GM23338 (cell line): ENCODE measurements at regions not wholly inside any gene's neighbourhood (a gene's known extent, or its start where the extent isn't known, plus 50 kb on each side); places are given as distances from the start of the nearest gene placed in this dataset.

Source experiments
- ATAC-seq: fragments of 200-7000 bp; cut with Tn5 transposase; 3 replicates; pipeline ENCODE4 v1.9.1; 2020
- DNase-seq: peaks from one replicate; pipeline ENCODE4 v3.0.0-alpha.2; 2015; ENCODE audit warnings: low spot score
- H2AFZ ChIP-seq: fragments of 200-600 bp; sonication (generic); 2 replicates; pipeline ENCODE4 v1.8.0; 2016; ENCODE audit warnings: antibody characterized with exemption, mild to moderate bottlenecking, moderate library complexity
- H3F3A ChIP-seq: fragments of 200-600 bp; sonication (generic); replicated peaks from 2 replicates; pipeline ENCODE4 v1.8.0; 2017; ENCODE audit warnings: antibody characterized with exemption, mixed run types, low read depth
- H3K27ac ChIP-seq: fragments of 200-600 bp; sonication (generic); 2 replicates; pipeline ENCODE4 v1.6.1; 2016; ENCODE audit warnings: low read depth
- H3K27me3 ChIP-seq: fragments of 200-600 bp; sonication (generic); 2 replicates; pipeline ENCODE4 v1.8.0; 2016; ENCODE audit warnings: mild to moderate bottlenecking, mixed run types, moderate library complexity; ENCODE audit not compliant: insufficient read depth
- H3K36me3 ChIP-seq: fragments of 200-600 bp; sonication (generic); 2 replicates; pipeline ENCODE4 v1.8.0; 2016; ENCODE audit warnings: mild to moderate bottlenecking; ENCODE audit not compliant: insufficient read depth
- H3K4me1 ChIP-seq: fragments of 200-600 bp; sonication (generic); 2 replicates; pipeline ENCODE4 v1.8.0; 2016; ENCODE audit warnings: mild to moderate bottlenecking, moderate library complexity; ENCODE audit not compliant: insufficient read depth
- H3K4me2 ChIP-seq: fragments of 200-600 bp; sonication (generic); 2 replicates; pipeline ENCODE4 v1.7.1; 2017; ENCODE audit warnings: mixed run types
- H3K4me3 ChIP-seq: fragments of 200-600 bp; sonication (generic); 2 replicates; pipeline ENCODE4 v1.6.1; 2016; ENCODE audit warnings: mixed run types
- H3K79me2 ChIP-seq: fragments of 200-600 bp; sonication (generic); replicated peaks from 2 replicates; pipeline ENCODE4 v1.8.0; 2017; ENCODE audit warnings: mild to moderate bottlenecking; ENCODE audit not compliant: insufficient read depth
- H3K9me2 ChIP-seq: fragments of 200-600 bp; sonication (generic); 2 replicates; pipeline ENCODE4 v1.8.0; 2017; ENCODE audit not compliant: insufficient read depth
- H4K20me1 ChIP-seq: fragments of 200-600 bp; sonication (generic); replicated peaks from 2 replicates; pipeline ENCODE4 v1.8.0; 2017; ENCODE audit warnings: mild to moderate bottlenecking; ENCODE audit not compliant: insufficient read depth
- H3K27ac Mint-ChIP-seq: 2 replicates; pipeline ENCODE4 v1.8.0; 2020; ENCODE audit warnings: inconsistent platforms, mild to moderate bottlenecking, moderate library complexity, mixed read lengths
- H3K27me3 Mint-ChIP-seq: 3 replicates; pipeline ENCODE4 v1.8.0; 2022; ENCODE audit warnings: low read depth, mild to moderate bottlenecking, moderate library complexity, mixed read lengths, inconsistent platforms; ENCODE audit not compliant: insufficient read depth, poor library complexity
- H3K36me3 Mint-ChIP-seq: 3 replicates; pipeline ENCODE4 v1.8.0; 2021; ENCODE audit warnings: low read depth, mild to moderate bottlenecking, inconsistent platforms, moderate library complexity, mixed read lengths
- H3K4me1 Mint-ChIP-seq: 3 replicates; pipeline ENCODE4 v1.8.0; 2020; ENCODE audit warnings: mild to moderate bottlenecking, inconsistent platforms, mixed read lengths
- H3K4me3 Mint-ChIP-seq: 3 replicates; pipeline ENCODE4 v1.8.0; 2021; ENCODE audit warnings: moderate library complexity, mild to moderate bottlenecking, inconsistent platforms, mixed read lengths
- H3K9me3 Mint-ChIP-seq: 3 replicates; pipeline ENCODE4 v1.8.0; 2020; ENCODE audit warnings: moderate library complexity, mild to moderate bottlenecking, inconsistent platforms, mixed read lengths
- CREB1 ChIP-seq: fragments of 250-450 bp; sonication (Bioruptor Pico); IDR thresholded peaks from 2 replicates; pipeline ENCODE4 v1.5.0; 2020; ENCODE audit warnings: low read depth, mild to moderate bottlenecking, moderate library complexity
- EZH2 ChIP-seq: fragments of 200-600 bp; sonication (generic); IDR thresholded peaks from one replicate; pipeline ENCODE4 v1.8.0; 2017; ENCODE audit warnings: antibody characterized with exemption, mild to moderate bottlenecking, low read depth; ENCODE audit not compliant: unreplicated experiment
- EZH2phosphoT487 ChIP-seq: fragments of 200-600 bp; sonication (generic); IDR thresholded peaks from one replicate; pipeline ENCODE4 v1.8.1; 2018; ENCODE audit warnings: antibody characterized with exemption; ENCODE audit not compliant: unreplicated experiment
- JUNB ChIP-seq: IDR thresholded peaks from one replicate; pipeline ENCODE4 v1.6.1; 2016; ENCODE audit warnings: antibody characterized with exemption; ENCODE audit not compliant: unreplicated experiment
- NANOG ChIP-seq: IDR thresholded peaks from 2 replicates; pipeline ENCODE4 v1.6.1; 2016; ENCODE audit warnings: antibody characterized with exemption, borderline replicate concordance
- POLR2AphosphoS5 ChIP-seq: IDR thresholded peaks from 2 replicates; pipeline ENCODE4 v1.6.1; 2016; ENCODE audit warnings: antibody characterized with exemption, low read depth
- STAT1 ChIP-seq: IDR thresholded peaks from one replicate; pipeline ENCODE4 v1.6.1; 2016; ENCODE audit warnings: antibody characterized with exemption; ENCODE audit not compliant: unreplicated experiment
- ZNF114 ChIP-seq: fragments of 250-450 bp; sonication (Bioruptor Pico); IDR thresholded peaks from 2 replicates; pipeline ENCODE4 v1.5.0; 2020; ENCODE audit warnings: mild to moderate bottlenecking, moderate library complexity
- ZNF331 ChIP-seq: fragments of 250-450 bp; sonication (Bioruptor Pico); IDR thresholded peaks from 2 replicates; pipeline ENCODE4 v1.5.0; 2020; ENCODE audit warnings: low read depth, mild to moderate bottlenecking, moderate library complexity
- TF ChIP-seq, protein P1 (sequence below): IDR thresholded peaks from 2 replicates; pipeline ENCODE4 v1.6.1; 2016; ENCODE audit warnings: antibody characterized with exemption
- TF ChIP-seq, protein P2 (sequence below): fragments of 250-450 bp; sonication (Bioruptor Pico); IDR thresholded peaks from 2 replicates; pipeline ENCODE4 v1.5.0; 2020; ENCODE audit warnings: mild to moderate bottlenecking, moderate library complexity
- TF ChIP-seq, protein P3 (sequence below): IDR thresholded peaks from one replicate; pipeline ENCODE4 v1.6.1; 2018; ENCODE audit warnings: antibody characterized with exemption; ENCODE audit not compliant: unreplicated experiment
- TF ChIP-seq, protein P4 (sequence below), 2 experiments: fragments of 200-600 bp in 1 of 2; sonication (generic) in 1 of 2; conservative IDR thresholded peaks; 2 replicates each; pipeline versions ENCODE4 v1.5.1 to v1.6.1; 2016 to 2017; ENCODE audit warnings: antibody characterized with exemption in 2 of 2, low read depth in 2 of 2, mild to moderate bottlenecking in 2 of 2, moderate library complexity in 1 of 2

DNA sequence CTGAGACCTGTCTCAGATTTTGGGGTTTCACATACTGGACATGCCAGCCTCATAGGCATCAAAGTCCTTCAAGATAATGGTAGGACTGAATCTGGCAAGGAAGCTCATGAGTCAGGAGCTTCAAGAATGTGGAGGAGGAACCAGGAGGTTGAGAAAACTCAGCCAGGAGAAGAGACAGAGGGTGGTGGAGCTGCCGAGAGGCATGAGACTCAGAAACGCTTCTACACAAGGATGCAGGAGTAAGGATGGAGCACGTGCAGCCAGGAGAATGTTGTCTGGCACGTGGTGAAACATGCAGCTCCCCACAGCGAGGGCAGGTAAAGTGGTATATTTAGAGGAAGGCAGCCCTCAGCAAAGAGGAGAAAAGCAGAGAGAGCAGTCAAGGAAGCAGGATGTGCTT is 148.7 kb upstream of the ISX start:
- TF ChIP-seq, protein P1, sequence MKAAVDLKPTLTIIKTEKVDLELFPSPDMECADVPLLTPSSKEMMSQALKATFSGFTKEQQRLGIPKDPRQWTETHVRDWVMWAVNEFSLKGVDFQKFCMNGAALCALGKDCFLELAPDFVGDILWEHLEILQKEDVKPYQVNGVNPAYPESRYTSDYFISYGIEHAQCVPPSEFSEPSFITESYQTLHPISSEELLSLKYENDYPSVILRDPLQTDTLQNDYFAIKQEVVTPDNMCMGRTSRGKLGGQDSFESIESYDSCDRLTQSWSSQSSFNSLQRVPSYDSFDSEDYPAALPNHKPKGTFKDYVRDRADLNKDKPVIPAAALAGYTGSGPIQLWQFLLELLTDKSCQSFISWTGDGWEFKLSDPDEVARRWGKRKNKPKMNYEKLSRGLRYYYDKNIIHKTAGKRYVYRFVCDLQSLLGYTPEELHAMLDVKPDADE: no peak
- TF ChIP-seq EZH2: no peak
- no peak for TF ChIP-seq EZH2phosphoT487
- no peak for TF ChIP-seq ZNF114 (CRISPR knock-in tag)
- TF ChIP-seq NANOG: no peak
- TF ChIP-seq ZNF331: no peak
- TF ChIP-seq, protein P2, sequence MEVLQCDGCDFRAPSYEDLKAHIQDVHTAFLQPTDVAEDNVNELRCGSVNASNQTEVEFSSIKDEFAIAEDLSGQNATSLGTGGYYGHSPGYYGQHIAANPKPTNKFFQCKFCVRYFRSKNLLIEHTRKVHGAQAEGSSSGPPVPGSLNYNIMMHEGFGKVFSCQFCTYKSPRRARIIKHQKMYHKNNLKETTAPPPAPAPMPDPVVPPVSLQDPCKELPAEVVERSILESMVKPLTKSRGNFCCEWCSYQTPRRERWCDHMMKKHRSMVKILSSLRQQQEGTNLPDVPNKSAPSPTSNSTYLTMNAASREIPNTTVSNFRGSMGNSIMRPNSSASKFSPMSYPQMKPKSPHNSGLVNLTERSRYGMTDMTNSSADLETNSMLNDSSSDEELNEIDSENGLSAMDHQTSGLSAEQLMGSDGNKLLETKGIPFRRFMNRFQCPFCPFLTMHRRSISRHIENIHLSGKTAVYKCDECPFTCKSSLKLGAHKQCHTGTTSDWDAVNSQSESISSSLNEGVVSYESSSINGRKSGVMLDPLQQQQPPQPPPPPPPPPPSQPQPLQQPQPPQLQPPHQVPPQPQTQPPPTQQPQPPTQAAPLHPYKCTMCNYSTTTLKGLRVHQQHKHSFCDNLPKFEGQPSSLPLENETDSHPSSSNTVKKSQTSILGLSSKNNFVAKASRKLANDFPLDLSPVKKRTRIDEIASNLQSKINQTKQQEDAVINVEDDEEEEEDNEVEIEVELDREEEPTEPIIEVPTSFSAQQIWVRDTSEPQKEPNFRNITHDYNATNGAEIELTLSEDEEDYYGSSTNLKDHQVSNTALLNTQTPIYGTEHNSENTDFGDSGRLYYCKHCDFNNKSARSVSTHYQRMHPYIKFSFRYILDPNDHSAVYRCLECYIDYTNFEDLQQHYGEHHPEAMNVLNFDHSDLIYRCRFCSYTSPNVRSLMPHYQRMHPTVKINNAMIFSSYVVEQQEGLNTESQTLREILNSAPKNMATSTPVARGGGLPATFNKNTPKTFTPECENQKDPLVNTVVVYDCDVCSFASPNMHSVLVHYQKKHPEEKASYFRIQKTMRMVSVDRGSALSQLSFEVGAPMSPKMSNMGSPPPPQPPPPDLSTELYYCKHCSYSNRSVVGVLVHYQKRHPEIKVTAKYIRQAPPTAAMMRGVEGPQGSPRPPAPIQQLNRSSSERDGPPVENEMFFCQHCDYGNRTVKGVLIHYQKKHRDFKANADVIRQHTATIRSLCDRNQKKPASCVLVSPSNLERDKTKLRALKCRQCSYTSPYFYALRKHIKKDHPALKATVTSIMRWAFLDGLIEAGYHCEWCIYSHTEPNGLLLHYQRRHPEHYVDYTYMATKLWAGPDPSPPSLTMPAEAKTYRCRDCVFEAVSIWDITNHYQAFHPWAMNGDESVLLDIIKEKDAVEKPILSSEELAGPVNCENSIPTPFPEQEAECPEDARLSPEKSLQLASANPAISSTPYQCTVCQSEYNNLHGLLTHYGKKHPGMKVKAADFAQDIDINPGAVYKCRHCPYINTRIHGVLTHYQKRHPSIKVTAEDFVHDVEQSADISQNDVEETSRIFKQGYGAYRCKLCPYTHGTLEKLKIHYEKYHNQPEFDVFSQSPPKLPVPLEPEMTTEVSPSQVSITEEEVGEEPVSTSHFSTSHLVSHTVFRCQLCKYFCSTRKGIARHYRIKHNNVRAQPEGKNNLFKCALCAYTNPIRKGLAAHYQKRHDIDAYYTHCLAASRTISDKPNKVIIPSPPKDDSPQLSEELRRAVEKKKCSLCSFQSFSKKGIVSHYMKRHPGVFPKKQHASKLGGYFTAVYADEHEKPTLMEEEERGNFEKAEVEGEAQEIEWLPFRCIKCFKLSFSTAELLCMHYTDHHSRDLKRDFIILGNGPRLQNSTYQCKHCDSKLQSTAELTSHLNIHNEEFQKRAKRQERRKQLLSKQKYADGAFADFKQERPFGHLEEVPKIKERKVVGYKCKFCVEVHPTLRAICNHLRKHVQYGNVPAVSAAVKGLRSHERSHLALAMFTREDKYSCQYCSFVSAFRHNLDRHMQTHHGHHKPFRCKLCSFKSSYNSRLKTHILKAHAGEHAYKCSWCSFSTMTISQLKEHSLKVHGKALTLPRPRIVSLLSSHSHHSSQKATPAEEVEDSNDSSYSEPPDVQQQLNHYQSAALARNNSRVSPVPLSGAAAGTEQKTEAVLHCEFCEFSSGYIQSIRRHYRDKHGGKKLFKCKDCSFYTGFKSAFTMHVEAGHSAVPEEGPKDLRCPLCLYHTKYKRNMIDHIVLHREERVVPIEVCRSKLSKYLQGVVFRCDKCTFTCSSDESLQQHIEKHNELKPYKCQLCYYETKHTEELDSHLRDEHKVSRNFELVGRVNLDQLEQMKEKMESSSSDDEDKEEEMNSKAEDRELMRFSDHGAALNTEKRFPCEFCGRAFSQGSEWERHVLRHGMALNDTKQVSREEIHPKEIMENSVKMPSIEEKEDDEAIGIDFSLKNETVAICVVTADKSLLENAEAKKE (CRISPR knock-in tag): no peak
- TF ChIP-seq, protein P3, sequence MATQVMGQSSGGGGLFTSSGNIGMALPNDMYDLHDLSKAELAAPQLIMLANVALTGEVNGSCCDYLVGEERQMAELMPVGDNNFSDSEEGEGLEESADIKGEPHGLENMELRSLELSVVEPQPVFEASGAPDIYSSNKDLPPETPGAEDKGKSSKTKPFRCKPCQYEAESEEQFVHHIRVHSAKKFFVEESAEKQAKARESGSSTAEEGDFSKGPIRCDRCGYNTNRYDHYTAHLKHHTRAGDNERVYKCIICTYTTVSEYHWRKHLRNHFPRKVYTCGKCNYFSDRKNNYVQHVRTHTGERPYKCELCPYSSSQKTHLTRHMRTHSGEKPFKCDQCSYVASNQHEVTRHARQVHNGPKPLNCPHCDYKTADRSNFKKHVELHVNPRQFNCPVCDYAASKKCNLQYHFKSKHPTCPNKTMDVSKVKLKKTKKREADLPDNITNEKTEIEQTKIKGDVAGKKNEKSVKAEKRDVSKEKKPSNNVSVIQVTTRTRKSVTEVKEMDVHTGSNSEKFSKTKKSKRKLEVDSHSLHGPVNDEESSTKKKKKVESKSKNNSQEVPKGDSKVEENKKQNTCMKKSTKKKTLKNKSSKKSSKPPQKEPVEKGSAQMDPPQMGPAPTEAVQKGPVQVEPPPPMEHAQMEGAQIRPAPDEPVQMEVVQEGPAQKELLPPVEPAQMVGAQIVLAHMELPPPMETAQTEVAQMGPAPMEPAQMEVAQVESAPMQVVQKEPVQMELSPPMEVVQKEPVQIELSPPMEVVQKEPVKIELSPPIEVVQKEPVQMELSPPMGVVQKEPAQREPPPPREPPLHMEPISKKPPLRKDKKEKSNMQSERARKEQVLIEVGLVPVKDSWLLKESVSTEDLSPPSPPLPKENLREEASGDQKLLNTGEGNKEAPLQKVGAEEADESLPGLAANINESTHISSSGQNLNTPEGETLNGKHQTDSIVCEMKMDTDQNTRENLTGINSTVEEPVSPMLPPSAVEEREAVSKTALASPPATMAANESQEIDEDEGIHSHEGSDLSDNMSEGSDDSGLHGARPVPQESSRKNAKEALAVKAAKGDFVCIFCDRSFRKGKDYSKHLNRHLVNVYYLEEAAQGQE: no peak
- TF ChIP-seq CREB1 (CRISPR knock-in tag): no peak
- no peak for TF ChIP-seq POLR2AphosphoS5
- TF ChIP-seq, protein P4, sequence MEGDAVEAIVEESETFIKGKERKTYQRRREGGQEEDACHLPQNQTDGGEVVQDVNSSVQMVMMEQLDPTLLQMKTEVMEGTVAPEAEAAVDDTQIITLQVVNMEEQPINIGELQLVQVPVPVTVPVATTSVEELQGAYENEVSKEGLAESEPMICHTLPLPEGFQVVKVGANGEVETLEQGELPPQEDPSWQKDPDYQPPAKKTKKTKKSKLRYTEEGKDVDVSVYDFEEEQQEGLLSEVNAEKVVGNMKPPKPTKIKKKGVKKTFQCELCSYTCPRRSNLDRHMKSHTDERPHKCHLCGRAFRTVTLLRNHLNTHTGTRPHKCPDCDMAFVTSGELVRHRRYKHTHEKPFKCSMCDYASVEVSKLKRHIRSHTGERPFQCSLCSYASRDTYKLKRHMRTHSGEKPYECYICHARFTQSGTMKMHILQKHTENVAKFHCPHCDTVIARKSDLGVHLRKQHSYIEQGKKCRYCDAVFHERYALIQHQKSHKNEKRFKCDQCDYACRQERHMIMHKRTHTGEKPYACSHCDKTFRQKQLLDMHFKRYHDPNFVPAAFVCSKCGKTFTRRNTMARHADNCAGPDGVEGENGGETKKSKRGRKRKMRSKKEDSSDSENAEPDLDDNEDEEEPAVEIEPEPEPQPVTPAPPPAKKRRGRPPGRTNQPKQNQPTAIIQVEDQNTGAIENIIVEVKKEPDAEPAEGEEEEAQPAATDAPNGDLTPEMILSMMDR (conservative IDR thresholded peaks at IDR 0.05; ENCODE audit: low read depth in 2 of 2): no peak
- no peak for TF ChIP-seq JUNB
- TF ChIP-seq STAT1: no peak
- Mint-ChIP-seq H3K36me3 (no peaks in the 10 kb centered on the region; the same call in 2 of the 3 replicates), H3K9me3 (peaks cover 52% of the 10 kb centered on the region), H3K27me3 (peaks cover 2% of the 10 kb centered on the region), H3K4me1 (peaks cover 3% of the 10 kb centered on the region; the same call in 2 of the 3 replicates), H3K4me3 (no peak overlapping the region), H3K27ac (no peak overlapping the region)
- Histone ChIP-seq H3F3A (no peaks in the 10 kb centered on the region), H3K4me2 (no peak overlapping the region), H3K4me1 (no peaks in the 10 kb centered on the region), H2AFZ (no peak overlapping the region), H4K20me1 (no peaks in the 10 kb centered on the region), H3K79me2 (no peaks in the 10 kb centered on the region), H3K27ac (no peak overlapping the region), H3K9me2 (peaks cover 14% of the 10 kb centered on the region; the same call in 1 of the 2 replicates), H3K27me3 (no peaks in the 10 kb centered on the region), H3K36me3 (no peaks in the 10 kb centered on the region), H3K4me3 (no peak overlapping the region)
- ATAC-seq (no peak), DNase-seq (no peak)
